ENCODE measurements at regions not wholly inside any gene's neighbourhood (a gene's known extent, or its start where the extent isn't known, plus 50 kb on each side); places are given as distances from the start of the nearest gene placed in this dataset.

DNA sequence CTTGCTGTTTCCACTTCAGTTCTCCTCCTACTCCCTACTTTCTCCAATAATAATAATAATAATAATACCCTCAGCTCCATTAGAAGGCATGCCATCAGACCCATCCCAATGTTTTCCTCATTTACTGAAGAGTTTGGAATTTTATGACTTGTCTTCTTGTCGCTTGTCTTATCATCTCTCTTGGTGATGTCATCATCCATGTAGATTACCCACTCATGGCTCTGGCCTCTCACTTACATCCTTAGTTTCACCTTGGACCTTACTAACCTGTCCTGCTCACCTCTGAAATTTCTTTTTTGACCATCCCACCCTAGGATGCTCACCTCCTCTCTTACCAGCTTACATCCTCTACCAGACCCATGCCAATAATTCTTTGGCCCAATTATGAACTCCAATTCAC lies 329.3 kb downstream of the ACTL7B start (continued):
- TF ChIP-seq ZNF462 (CRISPR knock-in tag; IDR thresholded peaks at IDR 0.05): no peak
- no peak for TF ChIP-seq EZH2 (IDR thresholded peaks at IDR 0.05; ENCODE audit: low read depth, unreplicated experiment)

- no peaks in the 10 kb centered on the region for H4K20me1 ChIP-seq (replicated peaks; ENCODE audit: insufficient read depth)
- no peaks in the 10 kb centered on the region for H3K4me1 ChIP-seq (ENCODE audit: insufficient read depth)
- H3F3A ChIP-seq (replicated peaks; ENCODE audit: low read depth): no peaks in the 10 kb centered on the region
- no peaks in the 10 kb centered on the region for H3K27me3 ChIP-seq (ENCODE audit: insufficient read depth)
- no peak overlapping the region for H3K4me3 ChIP-seq
- no peak for DNase-seq (ENCODE audit: low spot score)
- H2AFZ ChIP-seq: no peak overlapping the region
- no peak overlapping the region for H3K27ac ChIP-seq (ENCODE audit: low read depth)
- no peaks in the 10 kb centered on the region for H3K27me3 Mint-ChIP-seq (ENCODE audit: insufficient read depth, low read depth, poor library complexity)
- ATAC-seq: no peak
- H3K4me3 Mint-ChIP-seq: no peak overlapping the region
- no peaks in the 10 kb centered on the region for H3K79me2 ChIP-seq (replicated peaks; ENCODE audit: insufficient read depth)
- TF ChIP-seq CTCF (conservative IDR thresholded peaks at IDR 0.05; ENCODE audit: low read depth in 2 of 2) (no peak), JUNB (IDR thresholded peaks at IDR 0.05; ENCODE audit: unreplicated experiment) (no peak), ZNF331 (CRISPR knock-in tag; IDR thresholded peaks at IDR 0.05; ENCODE audit: low read depth) (no peak)
- no peaks in the 10 kb centered on the region for H3K36me3 ChIP-seq (ENCODE audit: insufficient read depth)
- H3K4me1 Mint-ChIP-seq: no peaks in the 10 kb centered on the region
- no peak overlapping the region for H3K27ac Mint-ChIP-seq
- H3K36me3 Mint-ChIP-seq (ENCODE audit: low read depth): no peaks in the 10 kb centered on the region
- no peak overlapping the region for H3K4me2 ChIP-seq
- no peaks in the 10 kb centered on the region for H3K9me3 Mint-ChIP-seq
- H3K9me2 ChIP-seq (ENCODE audit: insufficient read depth): no peaks in the 10 kb centered on the region
Measured at GRCh38 chr9:108525186-108525585, 330.6 kb downstream of the ACTL7B start.

Data from GM23338 (cell line).